ENCODE measurements at regions not wholly inside any gene's neighbourhood (a gene's known extent, or its start where the extent isn't known, plus 50 kb on each side); places are given as distances from the start of the nearest gene placed in this dataset.

DNA sequence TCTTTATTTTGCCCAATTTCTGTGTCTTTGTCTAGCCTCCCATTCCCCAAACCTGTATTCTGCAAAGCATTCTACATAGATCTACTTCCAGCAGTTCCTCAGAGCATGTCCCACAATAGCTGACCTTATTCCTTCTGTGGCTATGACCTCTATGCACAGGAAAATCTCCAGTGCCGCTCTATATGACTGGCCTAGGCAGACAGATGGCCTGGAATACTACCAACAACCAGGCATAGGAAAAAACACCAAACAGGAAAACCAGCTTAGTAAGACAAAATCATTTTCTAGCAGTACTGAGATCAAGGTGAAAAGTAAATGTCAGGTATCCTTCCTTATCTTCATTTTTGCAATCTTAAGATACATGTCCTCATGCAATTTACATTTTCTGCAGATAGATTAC, 1115.0 kb downstream of the IGSF11 start:
- H3K27ac Mint-ChIP-seq = no peak overlapping the region
- peaks cover 11% of the 10 kb centered on the region for H3K4me1 Mint-ChIP-seq (ENCODE audit: unreplicated experiment)

DNA sequence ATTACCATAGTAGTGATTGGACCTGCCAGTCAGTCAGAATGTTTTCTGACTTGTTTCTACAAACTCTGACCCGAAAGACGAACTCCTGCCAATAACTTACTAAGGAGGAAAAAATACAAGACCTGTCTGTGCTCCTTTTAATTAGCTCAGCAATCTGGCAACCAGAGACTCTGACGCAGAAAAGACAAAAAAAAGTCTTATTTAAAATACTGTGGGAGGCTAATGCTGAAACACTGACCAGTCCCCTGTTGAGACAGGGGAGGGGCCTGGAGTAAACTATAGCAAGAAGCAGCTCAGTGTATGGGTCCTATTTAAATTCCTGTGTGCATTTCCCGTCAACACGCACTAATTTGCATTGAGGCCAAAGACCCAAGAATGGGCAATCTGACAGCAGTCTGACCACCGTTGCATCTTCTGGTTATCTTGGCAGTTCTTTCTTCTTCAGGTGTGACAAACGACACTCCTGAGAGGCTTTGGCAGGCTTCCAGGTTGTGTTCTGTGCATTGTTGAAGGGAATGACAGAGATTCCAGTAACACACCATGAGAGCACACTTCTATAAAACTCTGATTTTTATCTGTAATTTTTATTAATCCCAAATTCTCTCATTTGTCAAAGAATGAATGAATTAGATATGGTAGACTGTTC, 1114.3 kb downstream of the IGSF11 start:
- H3K27me3 Mint-ChIP-seq = no peaks in the 10 kb centered on the region
- H3K36me3 Mint-ChIP-seq = no peaks in the 10 kb centered on the region
- no peak overlapping the region for H3K4me3 Mint-ChIP-seq
- DNase-seq (ENCODE audit: extremely low spot score, unreplicated experiment) = no peak
- TF ChIP-seq, protein P1, sequence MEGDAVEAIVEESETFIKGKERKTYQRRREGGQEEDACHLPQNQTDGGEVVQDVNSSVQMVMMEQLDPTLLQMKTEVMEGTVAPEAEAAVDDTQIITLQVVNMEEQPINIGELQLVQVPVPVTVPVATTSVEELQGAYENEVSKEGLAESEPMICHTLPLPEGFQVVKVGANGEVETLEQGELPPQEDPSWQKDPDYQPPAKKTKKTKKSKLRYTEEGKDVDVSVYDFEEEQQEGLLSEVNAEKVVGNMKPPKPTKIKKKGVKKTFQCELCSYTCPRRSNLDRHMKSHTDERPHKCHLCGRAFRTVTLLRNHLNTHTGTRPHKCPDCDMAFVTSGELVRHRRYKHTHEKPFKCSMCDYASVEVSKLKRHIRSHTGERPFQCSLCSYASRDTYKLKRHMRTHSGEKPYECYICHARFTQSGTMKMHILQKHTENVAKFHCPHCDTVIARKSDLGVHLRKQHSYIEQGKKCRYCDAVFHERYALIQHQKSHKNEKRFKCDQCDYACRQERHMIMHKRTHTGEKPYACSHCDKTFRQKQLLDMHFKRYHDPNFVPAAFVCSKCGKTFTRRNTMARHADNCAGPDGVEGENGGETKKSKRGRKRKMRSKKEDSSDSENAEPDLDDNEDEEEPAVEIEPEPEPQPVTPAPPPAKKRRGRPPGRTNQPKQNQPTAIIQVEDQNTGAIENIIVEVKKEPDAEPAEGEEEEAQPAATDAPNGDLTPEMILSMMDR (conservative IDR thresholded peaks at IDR 0.05) = no peak
- no peak overlapping the region for H3K27ac Mint-ChIP-seq
- no peaks in the 10 kb centered on the region for H3K9me3 Mint-ChIP-seq
- H3K4me1 Mint-ChIP-seq (ENCODE audit: unreplicated experiment) = peaks cover 11% of the 10 kb centered on the region

More for the DNA sequence above, 1115.0 kb downstream of the IGSF11 start:
- TF ChIP-seq, protein P1 (conservative IDR thresholded peaks at IDR 0.05) = no peak
- no peaks in the 10 kb centered on the region for H3K27me3 Mint-ChIP-seq
- DNase-seq (ENCODE audit: extremely low spot score, unreplicated experiment) = no peak
- H3K36me3 Mint-ChIP-seq = no peaks in the 10 kb centered on the region
- H3K9me3 Mint-ChIP-seq = no peaks in the 10 kb centered on the region
- no peak overlapping the region for H3K4me3 Mint-ChIP-seq

DNA sequence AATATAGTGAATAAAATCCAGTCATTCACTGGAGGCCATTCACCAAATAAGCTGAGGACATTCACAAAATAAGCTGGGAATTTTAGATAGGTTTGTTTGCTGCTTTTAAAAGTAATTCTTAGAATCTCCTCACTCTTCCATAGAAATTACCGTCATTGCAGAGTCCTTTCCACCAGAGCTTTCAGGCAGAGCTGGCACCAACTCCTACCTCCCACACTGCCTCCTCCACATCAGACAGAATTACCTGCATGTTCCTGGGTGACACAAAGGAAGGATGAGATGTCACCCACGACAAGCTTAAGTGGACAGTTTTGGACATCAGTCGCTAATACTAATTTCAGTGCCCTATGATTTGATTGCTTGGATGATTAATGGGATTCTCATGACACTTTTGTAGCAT, 1113.2 kb downstream of the IGSF11 start:
- Mint-ChIP-seq H3K27me3 (no peaks in the 10 kb centered on the region), H3K4me1 (ENCODE audit: unreplicated experiment) (peaks cover 11% of the 10 kb centered on the region), H3K27ac (no peak overlapping the region), H3K9me3 (no peaks in the 10 kb centered on the region), H3K4me3 (no peak overlapping the region), H3K36me3 (no peaks in the 10 kb centered on the region)
- TF ChIP-seq, protein P1 (conservative IDR thresholded peaks at IDR 0.05) = no peak
- no peak for DNase-seq (ENCODE audit: extremely low spot score, unreplicated experiment)

DNA sequence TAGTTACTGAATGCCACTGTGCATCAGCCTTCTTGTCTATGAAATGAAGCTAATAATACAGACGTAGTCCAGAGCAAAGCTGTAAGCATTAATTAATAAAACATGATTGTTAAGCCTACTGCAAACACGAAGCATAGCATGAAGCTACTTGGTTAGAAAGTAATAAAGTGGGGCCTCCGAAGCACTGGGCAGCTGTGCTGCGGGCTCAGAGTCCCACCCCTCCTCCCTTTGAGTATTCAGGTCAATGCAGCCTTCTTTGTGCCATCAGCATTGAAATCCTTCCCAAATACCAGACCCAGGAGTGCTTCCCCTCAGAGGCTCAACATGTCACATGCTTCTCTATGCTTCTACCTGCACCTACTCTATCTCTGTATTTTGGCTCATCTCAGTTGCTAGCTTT, 1112.6 kb downstream of the IGSF11 start:
- Mint-ChIP-seq H3K36me3 (no peaks in the 10 kb centered on the region), H3K4me1 (ENCODE audit: unreplicated experiment) (peaks cover 11% of the 10 kb centered on the region), H3K27me3 (no peaks in the 10 kb centered on the region), H3K4me3 (no peak overlapping the region), H3K9me3 (no peaks in the 10 kb centered on the region), H3K27ac (peak overlapping the region; percentile 41)
- DNase-seq (ENCODE audit: extremely low spot score, unreplicated experiment) = no peak
- TF ChIP-seq, protein P1 (conservative IDR thresholded peaks at IDR 0.05) = no peak

DNA sequence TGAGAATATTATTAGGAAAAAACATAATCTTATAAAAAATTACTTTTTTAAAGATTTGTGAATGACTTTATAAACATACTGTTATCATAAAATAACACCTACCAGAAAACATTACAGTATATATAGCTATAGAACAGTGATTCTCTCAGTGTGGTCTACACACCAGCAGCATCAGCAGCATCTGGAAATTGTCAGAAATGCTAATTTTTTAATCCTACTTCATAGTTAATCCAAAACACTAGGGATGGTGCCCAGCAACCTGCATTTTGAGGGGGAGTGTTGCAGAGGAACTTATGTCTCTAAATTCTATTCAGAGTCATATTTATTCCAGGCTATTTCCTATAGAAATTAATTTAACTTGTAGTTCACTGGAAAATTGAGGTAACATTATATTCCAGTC, 1107.8 kb downstream of the IGSF11 start:
- Mint-ChIP-seq H3K27ac (no peak overlapping the region), H3K36me3 (no peaks in the 10 kb centered on the region), H3K4me1 (ENCODE audit: unreplicated experiment) (peaks cover 10% of the 10 kb centered on the region), H3K27me3 (no peaks in the 10 kb centered on the region), H3K4me3 (no peak overlapping the region), H3K9me3 (no peaks in the 10 kb centered on the region)
- DNase-seq (ENCODE audit: extremely low spot score, unreplicated experiment) = no peak
- TF ChIP-seq, protein P1 (conservative IDR thresholded peaks at IDR 0.05) = no peak

Measured in type B pancreatic cell (in vitro differentiated cells).